ENCODE measurements at regions not wholly inside any gene's neighbourhood (a gene's known extent, or its start where the extent isn't known, plus 50 kb on each side); places are given as distances from the start of the nearest gene placed in this dataset.

GRCh38 chr7:41890631-41891274 lies 187.9 kb upstream of the INHBA start:
- TF ChIP-seq, protein P1, sequence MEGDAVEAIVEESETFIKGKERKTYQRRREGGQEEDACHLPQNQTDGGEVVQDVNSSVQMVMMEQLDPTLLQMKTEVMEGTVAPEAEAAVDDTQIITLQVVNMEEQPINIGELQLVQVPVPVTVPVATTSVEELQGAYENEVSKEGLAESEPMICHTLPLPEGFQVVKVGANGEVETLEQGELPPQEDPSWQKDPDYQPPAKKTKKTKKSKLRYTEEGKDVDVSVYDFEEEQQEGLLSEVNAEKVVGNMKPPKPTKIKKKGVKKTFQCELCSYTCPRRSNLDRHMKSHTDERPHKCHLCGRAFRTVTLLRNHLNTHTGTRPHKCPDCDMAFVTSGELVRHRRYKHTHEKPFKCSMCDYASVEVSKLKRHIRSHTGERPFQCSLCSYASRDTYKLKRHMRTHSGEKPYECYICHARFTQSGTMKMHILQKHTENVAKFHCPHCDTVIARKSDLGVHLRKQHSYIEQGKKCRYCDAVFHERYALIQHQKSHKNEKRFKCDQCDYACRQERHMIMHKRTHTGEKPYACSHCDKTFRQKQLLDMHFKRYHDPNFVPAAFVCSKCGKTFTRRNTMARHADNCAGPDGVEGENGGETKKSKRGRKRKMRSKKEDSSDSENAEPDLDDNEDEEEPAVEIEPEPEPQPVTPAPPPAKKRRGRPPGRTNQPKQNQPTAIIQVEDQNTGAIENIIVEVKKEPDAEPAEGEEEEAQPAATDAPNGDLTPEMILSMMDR (IDR thresholded peaks at IDR 0.05) = no peak
- no peak for TF ChIP-seq EZH2 (IDR thresholded peaks at IDR 0.05; ENCODE audit: borderline replicate concordance, insufficient read depth, low read depth, low read length, poor library complexity, severe bottlenecking)
